ENCODE measurements at regions not wholly inside any gene's neighbourhood (a gene's known extent, or its start where the extent isn't known, plus 50 kb on each side); places are given as distances from the start of the nearest gene placed in this dataset.
A peak's percentile ranks its signal among the peaks of the same experiment; 100 is the strongest.

GRCh38 chr6:121917834-121918559 is 481.5 kb upstream of the HSF2 start:
- intact Hi-C loops (cut with DNase I), result no loop called here
- no peak for DNase-seq
- Histone ChIP-seq H3K4me3 (no peak overlapping the region), H3K36me3 (no peaks in the 10 kb centered on the region), H3K27me3 (ENCODE audit: low read depth) (no peaks in the 10 kb centered on the region), H3K27ac (no peak overlapping the region), H3K4me1 (no peaks in the 10 kb centered on the region), H3K9me3 (no peaks in the 10 kb centered on the region)
- TF ChIP-seq CTCF (IDR thresholded peaks at IDR 0.05), result no peak
- ATAC-seq, result peak in 1 of 2 donors; percentile 57

GRCh38 chr6:121920616-121921015 is 478.8 kb upstream of the HSF2 start:
- no peak overlapping the region for H3K4me3 ChIP-seq
- H3K27ac ChIP-seq, result no peak overlapping the region
- intact Hi-C loops (cut with DNase I), result no loop called here
- TF ChIP-seq CTCF (IDR thresholded peaks at IDR 0.05), result no peak
- H3K9me3 ChIP-seq, result no peaks in the 10 kb centered on the region
- no peak for ATAC-seq
- H3K4me1 ChIP-seq, result no peaks in the 10 kb centered on the region
- no peaks in the 10 kb centered on the region for H3K27me3 ChIP-seq (ENCODE audit: low read depth)
- DNase-seq, result no peak
- no peaks in the 10 kb centered on the region for H3K36me3 ChIP-seq

GRCh38 chr6:121925024-121925423 is 474.4 kb upstream of the HSF2 start:
- H3K4me1 ChIP-seq, result no peaks in the 10 kb centered on the region
- ATAC-seq, result no peak
- no peaks in the 10 kb centered on the region for H3K27me3 ChIP-seq (ENCODE audit: low read depth)
- intact Hi-C loops (cut with DNase I), result no loop called here
- no peak overlapping the region for H3K27ac ChIP-seq
- TF ChIP-seq CTCF (IDR thresholded peaks at IDR 0.05), result no peak
- H3K9me3 ChIP-seq, result no peaks in the 10 kb centered on the region
- no peak for DNase-seq
- no peak overlapping the region for H3K4me3 ChIP-seq
- H3K36me3 ChIP-seq, result no peaks in the 10 kb centered on the region

GRCh38 chr6:121925534-121926255 is 473.8 kb upstream of the HSF2 start:
- no peak overlapping the region for H3K27ac ChIP-seq
- H3K4me3 ChIP-seq, result no peak overlapping the region
- no peak for ATAC-seq
- H3K4me1 ChIP-seq, result no peaks in the 10 kb centered on the region
- TF ChIP-seq CTCF (IDR thresholded peaks at IDR 0.05), result no peak
- no peaks in the 10 kb centered on the region for H3K36me3 ChIP-seq
- no peak for DNase-seq
- H3K9me3 ChIP-seq, result no peaks in the 10 kb centered on the region
- no peaks in the 10 kb centered on the region for H3K27me3 ChIP-seq (ENCODE audit: low read depth)
- intact Hi-C loops (cut with DNase I), result no loop called here

- ATAC-seq (no peak), DNase-seq (no peak)
Observed at GRCh38 chr6:121929301-121929700, 470.2 kb upstream of the HSF2 start.

More at GRCh38 chr6:121929301-121929700, 470.2 kb upstream of the HSF2 start:
- H3K9me3 ChIP-seq, result no peaks in the 10 kb centered on the region
- no peak overlapping the region for H3K27ac ChIP-seq
- TF ChIP-seq CTCF (IDR thresholded peaks at IDR 0.05), result no peak
- no peaks in the 10 kb centered on the region for H3K27me3 ChIP-seq (ENCODE audit: low read depth)
- intact Hi-C loops (cut with DNase I), result no loop called here
- no peaks in the 10 kb centered on the region for H3K4me1 ChIP-seq
- H3K4me3 ChIP-seq, result no peak overlapping the region
- H3K36me3 ChIP-seq, result no peaks in the 10 kb centered on the region

All from lower lobe of right lung (tissue), 2 donors.